H9 (cell line): ENCODE measurements at regions not wholly inside any gene's neighbourhood (a gene's known extent, or its start where the extent isn't known, plus 50 kb on each side); places are given as distances from the start of the nearest gene placed in this dataset.

ENCODE experiments used
- DNase-seq: peaks from one replicate; pipeline ENCODE4 v3.0.0-alpha.2; 2017
- H2AFZ ChIP-seq: one replicate; pipeline ENCODE4 v1.6.1; 2013; ENCODE audit warnings: mild to moderate bottlenecking, low read length, control low read depth, moderate library complexity
- H2AK5ac ChIP-seq: 2 replicates; pipeline ENCODE4 v1.6.1; 2013; ENCODE audit warnings: low read length, control low read depth, mixed read lengths; ENCODE audit not compliant: insufficient read length
- H2BK120ac ChIP-seq: one replicate; pipeline ENCODE4 v1.6.1; 2013; ENCODE audit warnings: low read depth, mild to moderate bottlenecking, low read length, control low read depth, inconsistent platforms; ENCODE audit not compliant: poor library complexity, severe bottlenecking
- H2BK12ac ChIP-seq: 2 replicates; pipeline ENCODE4 v1.6.1; 2013; ENCODE audit warnings: low read length, control low read depth, mixed read lengths, low read depth; ENCODE audit not compliant: insufficient read length
- H2BK15ac ChIP-seq: 2 replicates; pipeline ENCODE4 v1.6.1; 2013; ENCODE audit warnings: low read depth, low read length, control low read depth
- H2BK20ac ChIP-seq: one replicate; pipeline ENCODE4 v1.6.1; 2013; ENCODE audit warnings: low read depth, mild to moderate bottlenecking, low read length, control low read depth, inconsistent platforms; ENCODE audit not compliant: poor library complexity, severe bottlenecking
- H2BK5ac ChIP-seq: 2 replicates; pipeline ENCODE4 v1.6.1; 2013; ENCODE audit warnings: low read length, control low read depth, mixed read lengths; ENCODE audit not compliant: insufficient read length
- H3K14ac ChIP-seq: 2 replicates; pipeline ENCODE4 v1.6.1; 2013; ENCODE audit warnings: low read length, control low read depth; ENCODE audit not compliant: insufficient read depth
- H3K18ac ChIP-seq: 2 replicates; pipeline ENCODE4 v1.6.1; 2013; ENCODE audit warnings: low read depth, mild to moderate bottlenecking, mixed read lengths, low read length, control low read depth; ENCODE audit not compliant: insufficient read length
- H3K23ac ChIP-seq: 2 replicates; pipeline ENCODE4 v1.6.1; 2013; ENCODE audit warnings: low read length, control low read depth, mixed read lengths, low read depth; ENCODE audit not compliant: insufficient read length
- H3K23me2 ChIP-seq: 2 replicates; pipeline ENCODE4 v1.6.1; 2013; ENCODE audit warnings: low read depth, mild to moderate bottlenecking, mixed read lengths, low read length, control low read depth; ENCODE audit not compliant: insufficient read length, poor library complexity, severe bottlenecking
- H3K27ac ChIP-seq: 2 replicates; pipeline ENCODE4 v1.5.1; 2013; ENCODE audit warnings: low read length, control low read depth, mixed read lengths, low read depth; ENCODE audit not compliant: insufficient read length
- H3K27me3 ChIP-seq: 2 replicates; pipeline ENCODE4 v1.6.1; 2013; ENCODE audit warnings: low read length, control low read depth, inconsistent platforms; ENCODE audit not compliant: insufficient read depth
- H3K4ac ChIP-seq: 2 replicates; pipeline ENCODE4 v1.6.1; 2013; ENCODE audit warnings: low read depth, mild to moderate bottlenecking, control low read depth, inconsistent platforms, low read length, moderate library complexity
- H3K4me1 ChIP-seq: 2 replicates; pipeline ENCODE4 v1.6.1; 2013; ENCODE audit warnings: low read length, control low read depth, inconsistent platforms; ENCODE audit not compliant: insufficient read depth
- H3K4me2 ChIP-seq: 2 replicates; pipeline ENCODE4 v1.6.1; 2013; ENCODE audit warnings: low read length, control low read depth, mixed read lengths; ENCODE audit not compliant: insufficient read length, insufficient read depth
- H3K56ac ChIP-seq: 2 replicates; pipeline ENCODE4 v1.6.1; 2013; ENCODE audit warnings: low read depth, mild to moderate bottlenecking, mixed read lengths, low read length, control low read depth; ENCODE audit not compliant: insufficient read length
- H3K79me1 ChIP-seq: 2 replicates; pipeline ENCODE4 v1.6.1; 2013; ENCODE audit warnings: low read depth, mild to moderate bottlenecking, moderate library complexity, low read length, control low read depth, inconsistent platforms; ENCODE audit not compliant: insufficient read depth, poor library complexity, severe bottlenecking
- H3K79me2 ChIP-seq: 2 replicates; pipeline ENCODE4 v1.6.1; 2013; ENCODE audit warnings: low read length, control low read depth, inconsistent platforms; ENCODE audit not compliant: insufficient read depth
- H3K9ac ChIP-seq: 2 replicates; pipeline ENCODE4 v1.6.1; 2013; ENCODE audit warnings: low read length, control low read depth, mixed read lengths; ENCODE audit not compliant: insufficient read length; ENCODE audit errors: extremely low read depth
- H3K9me3 ChIP-seq: one replicate; pipeline ENCODE4 v1.6.1; 2013; ENCODE audit warnings: low read depth, low read length, inconsistent platforms; ENCODE audit not compliant: control insufficient read depth
- H3T11ph ChIP-seq: one replicate; pipeline ENCODE4 v1.6.1; 2013; ENCODE audit warnings: mild to moderate bottlenecking, low read length, control low read depth, inconsistent platforms
- H4K20me1 ChIP-seq: one replicate; pipeline ENCODE4 v1.6.1; 2013; ENCODE audit not compliant: control insufficient read depth, insufficient read length, insufficient read depth
- H4K5ac ChIP-seq: 2 replicates; pipeline ENCODE4 v1.6.1; 2013; ENCODE audit warnings: low read depth, mild to moderate bottlenecking, mixed read lengths, low read length, control low read depth; ENCODE audit not compliant: insufficient read length
- H4K8ac ChIP-seq: replicated peaks from 2 replicates; pipeline ENCODE4 v1.6.1; 2013; ENCODE audit warnings: low read length, control low read depth, mixed read lengths, low read depth; ENCODE audit not compliant: insufficient read length
- H4K91ac ChIP-seq: 2 replicates; pipeline ENCODE4 v1.6.1; 2013; ENCODE audit warnings: low read depth, mild to moderate bottlenecking, moderate library complexity, mixed read lengths, low read length, control low read depth; ENCODE audit not compliant: insufficient read length
- H3K27ac Mint-ChIP-seq, 3 experiments: 2 replicates in 2 of 3; 3 replicates in 1 of 3; pipeline ENCODE4 v1.8.0; 2020 to 2021; ENCODE audit warnings: mixed read lengths in 3 of 3, mild to moderate bottlenecking in 1 of 3, moderate library complexity in 1 of 3
- H3K27me3 Mint-ChIP-seq: 2 replicates; pipeline ENCODE4 v1.8.0; 2021; ENCODE audit warnings: low read depth, mild to moderate bottlenecking, moderate library complexity, mixed read lengths
- H3K36me3 Mint-ChIP-seq, 3 experiments: 2 replicates in 2 of 3; 3 replicates in 1 of 3; pipeline ENCODE4 v1.8.0; 2020 to 2021; ENCODE audit warnings: low read depth in 3 of 3, mixed read lengths in 3 of 3; ENCODE audit not compliant: insufficient read depth in 1 of 3
- H3K4me1 Mint-ChIP-seq, 2 experiments: 2 replicates each; pipeline ENCODE4 v1.8.0; 2020; ENCODE audit warnings: mixed read lengths in 2 of 2
- H3K4me3 Mint-ChIP-seq, 2 experiments: 2 replicates in 1 of 2; 3 replicates in 1 of 2; pipeline ENCODE4 v1.8.0; 2020 to 2021; ENCODE audit warnings: mild to moderate bottlenecking in 2 of 2, mixed read lengths in 2 of 2, moderate library complexity in 1 of 2
- H3K9me3 Mint-ChIP-seq, 2 experiments: 2 replicates in 1 of 2; 3 replicates in 1 of 2; pipeline ENCODE4 v1.8.0; 2020; ENCODE audit warnings: mild to moderate bottlenecking in 2 of 2, mixed read lengths in 2 of 2, moderate library complexity in 1 of 2
- CTCF ChIP-seq: fragments of 200-600 bp; sonication (generic); conservative IDR thresholded peaks from 3 replicates; pipeline ENCODE4 v1.8.0; 2021; ENCODE audit warnings: antibody characterized with exemption, mild to moderate bottlenecking
- WGBS: extraction: QIAGEN DNeasy Blood & Tissue Kit; methylation state at CpG from one replicate; pipeline ENCODE4 v1.1.7; 2013; ENCODE audit warnings: missing lambda C conversion rate, low lambda C conversion rate, mixed read lengths; ENCODE audit not compliant: insufficient read length; ENCODE audit errors: extremely low coverage; 5-methylcytosine and 5-hydroxymethylcytosine counted together

GRCh38 chr3:117495620-117496019, 786.0 kb downstream of the TUSC7 start:
- H2BK15ac ChIP-seq = no peak overlapping the region
- H2BK120ac ChIP-seq = no peak overlapping the region
- no peak for TF ChIP-seq CTCF
- no peaks in the 10 kb centered on the region for H3K27me3 ChIP-seq
- Mint-ChIP-seq H3K27me3 (no peaks in the 10 kb centered on the region), H3K4me3 (no peak overlapping the region), H3K36me3 (no peaks in the 10 kb centered on the region), H3K9me3 (no peaks in the 10 kb centered on the region), H3K27ac (no peak overlapping the region), H3K4me1 (no peaks in the 10 kb centered on the region)
- H3K9me3 ChIP-seq = no peaks in the 10 kb centered on the region
- no peak overlapping the region for H2BK20ac ChIP-seq
- no peak overlapping the region for H3K27ac ChIP-seq
- no peaks in the 10 kb centered on the region for H3K23me2 ChIP-seq
- no peak overlapping the region for H3K14ac ChIP-seq
- H3K4ac ChIP-seq = no peak overlapping the region
- H3K4me2 ChIP-seq = no peak overlapping the region
- H3K79me1 ChIP-seq = no peaks in the 10 kb centered on the region
- H3T11ph ChIP-seq = no peak overlapping the region
- no peak overlapping the region for H2AFZ ChIP-seq
- H3K23ac ChIP-seq = no peak overlapping the region
- H2AK5ac ChIP-seq = no peak overlapping the region
- DNase-seq = no peak
- no peak overlapping the region for H2BK5ac ChIP-seq
- no peak overlapping the region for H3K18ac ChIP-seq
- no peaks in the 10 kb centered on the region for H3K4me1 ChIP-seq
- no peaks in the 10 kb centered on the region for H3K79me2 ChIP-seq
- H2BK12ac ChIP-seq = no peak overlapping the region
- H4K91ac ChIP-seq = no peak overlapping the region
- H4K20me1 ChIP-seq = no peaks in the 10 kb centered on the region
- WGBS = no CpG with 5 or more reads among the region's 2 CpGs
- no peak overlapping the region for H3K9ac ChIP-seq
- no peak overlapping the region for H3K56ac ChIP-seq
- no peak overlapping the region for H4K5ac ChIP-seq
- no peak overlapping the region for H4K8ac ChIP-seq
